ENCODE measurements at regions not wholly inside any gene's neighbourhood (a gene's known extent, or its start where the extent isn't known, plus 50 kb on each side); places are given as distances from the start of the nearest gene placed in this dataset.
"Not testable (repeated sequence)": the region's sequence is repeated elsewhere in the genome, so short reads cannot be mapped to it uniquely, and the experiment has no call there.

GRCh38 chr5:110873773-110874437, 135.1 kb downstream of the SLC25A46 start:
- no peaks in the 10 kb centered on the region for H3K27me3 ChIP-seq
- H3K27ac ChIP-seq: no peak overlapping the region
- no peaks in the 10 kb centered on the region for H3K4me1 ChIP-seq
- ATAC-seq: no peak
- no peak overlapping the region for H3K4me3 ChIP-seq
- intact Hi-C loops (cut with DNase I): no loop called here
- no peak for DNase-seq
- 19% methylated on average over 3 of the region's 3 CpGs for WGBS, 2 donors
- H3K9me3 ChIP-seq: no peaks in the 10 kb centered on the region
- TF ChIP-seq POLR2A (IDR thresholded peaks at IDR 0.05) (no peak), CTCF (IDR thresholded peaks at IDR 0.05) (no peak)
- H3K36me3 ChIP-seq (replicated peaks in 1 of 2; ENCODE audit: insufficient read depth in 1 of 2, low read depth in 2 of 2): no peaks in the 10 kb centered on the region

GRCh38 chr5:110875115-110875514, 136.3 kb downstream of the SLC25A46 start:
- intact Hi-C loops (cut with DNase I); H3K36me3 ChIP-seq (replicated peaks in 1 of 2; ENCODE audit: insufficient read depth in 1 of 2, low read depth in 2 of 2); H3K4me3 ChIP-seq; DNase-seq; ATAC-seq; H3K9me3 ChIP-seq; H3K27ac ChIP-seq; H3K27me3 ChIP-seq; H3K4me1 ChIP-seq: not testable (repeated sequence)

- Histone ChIP-seq H3K4me3 (no peak overlapping the region), H3K4me1 (no peaks in the 10 kb centered on the region), H3K27me3 (no peaks in the 10 kb centered on the region), H3K9me3 (no peaks in the 10 kb centered on the region), H3K36me3 (replicated peaks in 1 of 2; ENCODE audit: insufficient read depth in 1 of 2, low read depth in 2 of 2) (no peaks in the 10 kb centered on the region), H3K27ac (no peak overlapping the region)
- no peak for TF ChIP-seq CTCF (IDR thresholded peaks at IDR 0.05)
- TF ChIP-seq POLR2A (IDR thresholded peaks at IDR 0.05): no peak
- intact Hi-C loops (cut with DNase I): no loop called here
- DNase-seq (no peak), ATAC-seq (no peak)
These were observed 139.3 kb downstream of the SLC25A46 start for GRCh38 chr5:110878115-110878514.

GRCh38 chr5:110879675-110880074, 140.9 kb downstream of the SLC25A46 start:
- H3K4me3 ChIP-seq: no peak overlapping the region
- WGBS, 2 donors: 36 to 49% methylated on average over 4 of the region's 4 CpGs
- no peaks in the 10 kb centered on the region for H3K27me3 ChIP-seq
- intact Hi-C loops (cut with DNase I): no loop called here
- no peaks in the 10 kb centered on the region for H3K4me1 ChIP-seq
- ATAC-seq (no peak), DNase-seq (no peak)
- TF ChIP-seq POLR2A (IDR thresholded peaks at IDR 0.05): no peak
- no peaks in the 10 kb centered on the region for H3K36me3 ChIP-seq (replicated peaks in 1 of 2; ENCODE audit: insufficient read depth in 1 of 2, low read depth in 2 of 2)
- no peaks in the 10 kb centered on the region for H3K9me3 ChIP-seq
- H3K27ac ChIP-seq: no peak overlapping the region

GRCh38 chr5:110880413-110880812, 141.6 kb downstream of the SLC25A46 start:
- Histone ChIP-seq H3K9me3 (no peaks in the 10 kb centered on the region), H3K27me3 (no peaks in the 10 kb centered on the region), H3K27ac (no peak overlapping the region), H3K4me3 (no peak overlapping the region), H3K4me1 (no peaks in the 10 kb centered on the region), H3K36me3 (replicated peaks in 1 of 2; ENCODE audit: insufficient read depth in 1 of 2, low read depth in 2 of 2) (no peaks in the 10 kb centered on the region)
- TF ChIP-seq POLR2A (IDR thresholded peaks at IDR 0.05) (no peak), CTCF (IDR thresholded peaks at IDR 0.05) (no peak)
- ATAC-seq (peak; percentile 33), DNase-seq (peak in 3 of 4 donors; percentile 9 to 41 (median 20))
- intact Hi-C loops (cut with DNase I): no loop called here
- WGBS, 2 donors: 64 to 70% methylated on average over 2 of the region's 2 CpGs

- Histone ChIP-seq H3K4me1 (no peaks in the 10 kb centered on the region), H3K27ac (no peak overlapping the region), H3K4me3 (no peak overlapping the region), H3K9me3 (no peaks in the 10 kb centered on the region), H3K27me3 (no peaks in the 10 kb centered on the region), H3K36me3 (replicated peaks in 1 of 2; ENCODE audit: insufficient read depth in 1 of 2, low read depth in 2 of 2) (no peaks in the 10 kb centered on the region)
- ATAC-seq (no peak), DNase-seq (no peak)
- 50 to 58% methylated on average over 2 of the region's 2 CpGs for WGBS, 2 donors
- TF ChIP-seq CTCF (IDR thresholded peaks at IDR 0.05): no peak
- TF ChIP-seq POLR2A (IDR thresholded peaks at IDR 0.05): no peak
- intact Hi-C loops (cut with DNase I): no loop called here
These were observed 145.2 kb downstream of the SLC25A46 start for GRCh38 chr5:110884005-110884404.

GRCh38 chr5:110887170-110887569, 148.4 kb downstream of the SLC25A46 start:
- H3K9me3 ChIP-seq; H3K36me3 ChIP-seq (replicated peaks in 1 of 2; ENCODE audit: insufficient read depth in 1 of 2, low read depth in 2 of 2); H3K27ac ChIP-seq; H3K27me3 ChIP-seq; H3K4me1 ChIP-seq; H3K4me3 ChIP-seq; intact Hi-C loops (cut with DNase I); DNase-seq; ATAC-seq: not testable (repeated sequence)
- 88 to 98% methylated on average over 3 of the region's 3 CpGs for WGBS, 2 donors

- H3K4me3 ChIP-seq; intact Hi-C loops (cut with DNase I); H3K4me1 ChIP-seq; DNase-seq; H3K9me3 ChIP-seq; H3K27ac ChIP-seq; H3K36me3 ChIP-seq (replicated peaks in 1 of 2; ENCODE audit: insufficient read depth in 1 of 2, low read depth in 2 of 2); H3K27me3 ChIP-seq; ATAC-seq: not testable (repeated sequence)
- WGBS, 2 donors: 73 to 93% methylated on average over 2 to 24 of the region's 36 CpGs
These were observed 155.2 kb downstream of the SLC25A46 start for GRCh38 chr5:110893854-110894483.
